NCI-H1694 (cell line): ENCODE measurements at regions not wholly inside any gene's neighbourhood (a gene's known extent, or its start where the extent isn't known, plus 50 kb on each side); places are given as distances from the start of the nearest gene placed in this dataset.
A peak's percentile ranks its signal among the peaks of the same experiment; 100 is the strongest.

ENCODE experiments used
- DNase-seq: peaks from one replicate; lab custom pipeline; 2025; lab: John Stamatoyannopoulos, UW

DNA sequence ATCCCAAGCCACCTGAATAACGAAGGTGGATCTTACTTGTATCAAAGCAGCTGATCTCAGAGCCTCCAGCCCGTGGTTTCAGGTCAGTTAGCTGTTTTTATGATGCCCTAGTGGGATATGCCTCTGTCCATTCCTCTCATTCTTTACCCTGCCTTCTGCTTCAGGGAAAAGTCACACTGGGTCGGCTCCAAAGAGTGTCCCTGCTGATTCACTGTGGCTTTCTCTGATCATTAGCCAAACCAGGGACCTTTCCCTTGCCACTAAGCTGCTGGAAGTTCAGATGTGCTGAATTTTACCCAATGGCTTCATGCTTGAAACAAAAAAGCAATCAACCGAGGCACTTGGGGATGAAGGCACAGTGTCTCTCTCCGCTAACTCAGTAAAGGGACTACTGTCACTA is 170.2 kb upstream of the SALL1 start:
- no peak for DNase-seq

- no peak for DNase-seq
Observed at GRCh38 chr16:51317575-51317974, 166.5 kb upstream of the SALL1 start.

DNA sequence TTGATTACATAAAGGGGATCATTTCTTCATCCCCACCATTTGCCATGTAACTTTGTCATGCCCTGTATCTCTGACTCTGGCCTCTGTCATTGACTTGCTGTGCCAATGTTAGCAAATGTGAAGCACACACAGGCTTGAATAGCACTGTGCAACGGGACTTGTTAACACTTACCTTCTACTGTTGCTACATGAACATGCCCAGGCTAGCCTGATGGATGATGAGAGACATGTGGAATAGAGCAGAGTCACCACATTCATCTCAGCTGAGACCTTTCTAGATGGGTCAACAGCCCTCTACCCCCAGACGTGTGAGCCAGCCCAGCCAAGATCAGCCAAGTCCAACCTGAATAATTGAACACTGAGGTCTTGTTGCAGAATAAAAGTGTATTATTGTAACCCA is 162.1 kb upstream of the SALL1 start:
- peak; percentile 61 for DNase-seq

DNA sequence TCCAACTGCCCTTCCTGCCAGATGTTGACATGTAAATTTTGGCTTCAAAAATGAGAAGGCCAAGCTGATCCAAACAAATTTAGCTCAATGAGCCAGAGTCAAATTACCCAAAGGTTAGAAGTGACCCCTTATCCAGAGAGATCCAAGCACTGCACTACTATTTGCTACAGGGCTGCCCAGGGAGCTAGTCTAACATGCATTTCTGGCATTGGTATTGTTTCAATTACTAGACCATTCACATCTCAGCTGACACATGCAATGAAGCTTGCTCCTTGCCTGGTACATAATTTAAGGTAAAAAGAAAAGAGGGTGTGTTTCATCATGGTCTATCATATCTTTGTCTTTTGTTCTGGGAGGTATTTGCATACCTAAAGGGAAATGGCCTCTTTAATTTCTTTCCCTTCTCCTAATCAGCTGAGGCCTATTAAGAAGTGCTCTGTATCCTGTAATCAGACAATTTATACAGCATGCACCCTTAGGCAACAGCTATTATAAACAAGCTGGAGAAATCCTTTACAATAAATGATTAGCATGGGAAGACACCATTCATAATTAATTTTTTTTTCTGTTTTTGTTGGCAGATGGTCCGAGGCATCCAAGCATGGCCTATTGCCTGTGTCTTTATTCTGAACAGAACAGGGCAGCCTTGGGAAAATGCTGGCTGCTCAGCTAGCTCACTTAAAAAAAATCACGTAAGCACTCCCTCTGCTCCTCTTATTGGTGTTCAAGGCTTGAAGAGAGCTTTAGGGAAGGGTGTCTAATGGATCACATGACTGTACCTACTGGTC is 161.5 kb upstream of the SALL1 start:
- DNase-seq, result peak; percentile 87

- DNase-seq, result no peak
Observed at GRCh38 chr16:51310159-51310558, 159.1 kb upstream of the SALL1 start.

- DNase-seq, result no peak
Observed at GRCh38 chr16:51306886-51307595, 156.0 kb upstream of the SALL1 start.

DNA sequence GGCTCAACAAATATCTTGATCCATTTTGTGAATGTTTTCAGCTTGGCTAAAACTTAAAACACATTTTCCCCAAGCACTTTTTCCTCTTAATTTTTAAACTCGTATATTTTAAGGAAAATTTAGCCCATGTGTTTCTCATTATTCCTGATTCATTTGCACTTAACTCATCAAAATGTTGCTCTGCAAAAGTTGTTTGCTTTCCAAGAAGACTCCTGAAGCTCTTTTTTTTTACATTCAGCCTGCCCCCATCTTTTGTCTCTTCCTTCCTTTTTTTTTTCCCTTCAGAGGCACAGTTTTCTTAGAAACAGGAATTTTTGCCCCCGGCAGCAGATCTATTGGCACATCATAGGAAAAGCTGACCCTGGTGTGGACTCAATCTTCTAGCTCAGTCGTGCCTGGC is 155.0 kb upstream of the SALL1 start:
- no peak for DNase-seq

DNA sequence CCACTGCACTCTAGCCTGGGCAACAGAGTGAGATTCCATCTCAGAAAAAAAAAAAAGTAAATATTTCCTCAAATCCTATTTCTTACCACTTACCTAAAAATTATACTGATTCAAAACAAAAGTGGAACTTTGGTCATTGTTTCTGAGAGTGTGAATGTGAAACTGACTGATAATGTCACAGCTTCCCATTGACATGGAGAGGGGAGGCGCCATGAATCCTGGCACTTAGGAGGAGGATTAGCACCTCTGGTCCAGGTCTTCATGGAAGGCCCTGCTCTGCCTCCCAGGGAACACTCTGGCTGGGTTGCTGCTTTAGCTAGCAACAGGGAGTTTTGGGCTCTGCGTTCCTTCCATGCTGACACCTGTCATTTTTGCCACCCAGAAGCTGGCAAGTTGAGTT is 154.3 kb upstream of the SALL1 start:
- DNase-seq, result no peak

- DNase-seq, result no peak
Observed at GRCh38 chr16:51302042-51302441, 151.0 kb upstream of the SALL1 start.

DNA sequence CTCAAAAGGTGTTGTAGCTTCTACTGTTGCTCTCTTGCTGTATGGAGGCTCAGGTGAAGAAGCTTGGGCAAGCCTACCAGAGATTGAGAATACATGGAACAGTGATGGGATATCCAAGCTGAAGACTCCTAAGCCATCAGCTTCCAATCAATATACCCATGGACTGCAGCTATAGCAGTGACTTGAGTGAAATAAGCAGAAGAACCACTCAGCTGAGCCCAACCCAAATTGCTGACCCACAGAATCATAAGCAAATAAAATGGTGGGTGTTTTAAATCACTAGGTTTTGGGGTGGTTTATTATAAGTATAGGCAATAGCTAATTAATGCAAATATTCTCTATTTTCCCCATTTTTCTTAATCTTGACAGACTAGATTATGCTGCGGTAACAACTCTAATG is 147.7 kb upstream of the SALL1 start:
- no peak for DNase-seq

DNA sequence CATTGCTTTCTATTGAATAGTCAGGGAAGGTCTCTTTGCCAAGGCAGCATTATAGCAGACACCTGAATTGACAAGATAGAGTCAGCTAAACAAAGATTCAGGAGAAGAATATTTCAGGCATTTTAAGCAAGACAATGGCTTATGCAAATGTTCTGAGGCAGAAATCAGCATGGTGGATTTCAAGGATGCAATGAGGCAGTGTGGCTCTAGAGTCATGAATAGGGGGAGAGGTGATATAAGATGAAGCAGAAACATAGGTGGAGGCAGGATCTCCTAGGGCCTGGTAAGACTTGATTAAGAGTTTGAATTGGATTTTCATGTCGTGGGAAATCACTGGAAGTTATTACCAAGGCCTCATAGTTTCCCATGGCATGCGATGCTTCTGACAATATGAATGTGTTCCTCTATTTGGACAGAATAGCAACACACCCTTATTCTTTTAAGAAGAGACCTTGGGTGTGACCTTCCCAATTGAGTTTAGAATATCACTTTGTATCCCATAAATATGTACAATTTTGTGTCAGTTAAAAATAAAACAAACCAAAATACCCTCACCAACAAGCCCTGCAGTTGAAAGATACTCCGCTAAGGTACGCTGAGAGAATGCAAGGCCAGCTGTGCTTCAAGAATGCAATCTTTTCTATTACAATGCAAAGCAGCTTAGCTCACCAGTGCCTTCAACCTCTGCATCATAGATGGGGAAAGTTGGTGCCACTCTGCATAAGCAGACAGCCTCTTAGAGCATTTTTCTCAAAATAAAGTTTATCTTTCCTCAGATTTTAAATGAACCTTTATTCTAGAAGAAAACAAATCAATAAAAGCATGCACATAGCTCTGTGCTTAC is 139.6 kb upstream of the SALL1 start:
- DNase-seq, result no peak

DNA sequence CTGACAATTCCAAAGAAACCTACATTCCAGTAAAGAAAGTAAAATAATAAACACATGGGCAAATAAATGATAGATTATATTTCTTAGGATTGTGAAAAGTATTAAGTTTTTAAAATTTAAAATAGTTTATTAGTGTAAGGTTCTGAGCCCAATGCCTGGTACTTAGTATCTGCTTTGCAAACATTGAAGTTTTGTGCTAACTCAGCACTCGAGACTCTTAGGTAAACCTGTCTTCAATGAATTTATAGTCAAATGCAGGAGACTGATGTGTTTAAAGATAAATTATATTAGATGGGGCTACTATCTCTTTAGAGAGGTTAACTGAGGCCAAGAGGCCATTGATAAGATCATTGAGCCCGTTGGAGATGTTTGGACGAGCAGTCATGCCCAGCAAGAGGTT is 138.3 kb upstream of the SALL1 start:
- DNase-seq, result no peak

DNA sequence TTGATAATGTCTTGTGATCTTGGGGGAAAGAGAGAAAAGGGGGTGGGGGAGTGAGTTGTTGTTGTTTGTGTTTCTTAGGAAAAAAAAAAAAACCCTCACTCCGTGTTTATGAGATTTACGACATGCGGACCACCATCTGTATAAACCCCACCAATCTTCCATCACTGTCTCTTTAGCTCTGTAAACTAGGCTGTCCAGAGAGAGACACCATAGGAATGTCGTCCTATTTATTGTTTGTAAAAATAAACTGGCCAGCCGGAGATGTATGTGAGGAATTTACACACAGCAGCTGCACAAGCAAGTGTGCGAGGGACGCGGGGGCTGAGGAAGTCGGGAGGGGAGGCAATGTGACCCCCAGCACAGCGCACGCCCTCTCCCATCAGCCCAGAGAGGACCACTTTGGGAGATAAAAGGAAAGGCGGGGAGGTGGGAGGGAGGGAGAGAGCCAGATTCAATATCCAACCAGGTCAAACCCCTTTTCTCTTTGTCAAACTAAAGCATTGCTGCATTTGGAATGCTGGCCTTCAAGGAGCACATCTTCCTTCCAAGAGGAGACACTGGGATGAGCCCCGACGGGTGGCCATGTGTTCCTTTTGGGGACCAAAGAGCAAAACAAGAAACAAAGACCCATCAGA is 136.2 kb upstream of the SALL1 start:
- no peak for DNase-seq

GRCh38 chr16:51286272-51286671 is 135.2 kb upstream of the SALL1 start:
- no peak for DNase-seq

- DNase-seq, result no peak
Observed at GRCh38 chr16:51276336-51276735, 125.3 kb upstream of the SALL1 start.

- DNase-seq, result no peak
Observed at GRCh38 chr16:51272420-51272819, 121.3 kb upstream of the SALL1 start.

- no peak for DNase-seq
Observed at GRCh38 chr16:51271156-51271701, 120.2 kb upstream of the SALL1 start.

GRCh38 chr16:51268237-51268636 is 117.2 kb upstream of the SALL1 start:
- no peak for DNase-seq

GRCh38 chr16:51267681-51268080 is 116.6 kb upstream of the SALL1 start:
- DNase-seq, result no peak

- DNase-seq, result no peak
Observed at GRCh38 chr16:51262428-51262827, 111.4 kb upstream of the SALL1 start.

- DNase-seq, result no peak
Observed at GRCh38 chr16:51261919-51262318, 110.8 kb upstream of the SALL1 start.
